ENCODE measurements at regions not wholly inside any gene's neighbourhood (a gene's known extent, or its start where the extent isn't known, plus 50 kb on each side); places are given as distances from the start of the nearest gene placed in this dataset.

GRCh38 chr2:2985020-2985419 is 392.6 kb downstream of the EIPR1 start:
- TF ChIP-seq CTCF (conservative IDR thresholded peaks at IDR 0.05 in 1 of 2, IDR thresholded peaks at IDR 0.05 in 1 of 2; ENCODE audit: low read depth in 1 of 2, low read length in 2 of 2) (no peak), EZH2 (IDR thresholded peaks at IDR 0.05; ENCODE audit: low read length, missing control alignments) (no peak)

Data from fibroblast of lung (primary cell).